ENCODE measurements at regions not wholly inside any gene's neighbourhood (a gene's known extent, or its start where the extent isn't known, plus 50 kb on each side); places are given as distances from the start of the nearest gene placed in this dataset.

- H3K4me3 ChIP-seq (replicated peaks; ENCODE audit: low read depth, low read length), result no peak overlapping the region
- DNase-seq (ENCODE audit: extremely low read depth, insufficient read length), result no peak
- no peaks in the 10 kb centered on the region; the same call in none of the 2 replicates for H3K27me3 ChIP-seq (replicated peaks; ENCODE audit: control insufficient read depth, insufficient read depth, low read length)
- no peaks in the 10 kb centered on the region for H3K36me3 ChIP-seq (ENCODE audit: control insufficient read depth, insufficient read depth, low read length)
- TF ChIP-seq, protein P1, sequence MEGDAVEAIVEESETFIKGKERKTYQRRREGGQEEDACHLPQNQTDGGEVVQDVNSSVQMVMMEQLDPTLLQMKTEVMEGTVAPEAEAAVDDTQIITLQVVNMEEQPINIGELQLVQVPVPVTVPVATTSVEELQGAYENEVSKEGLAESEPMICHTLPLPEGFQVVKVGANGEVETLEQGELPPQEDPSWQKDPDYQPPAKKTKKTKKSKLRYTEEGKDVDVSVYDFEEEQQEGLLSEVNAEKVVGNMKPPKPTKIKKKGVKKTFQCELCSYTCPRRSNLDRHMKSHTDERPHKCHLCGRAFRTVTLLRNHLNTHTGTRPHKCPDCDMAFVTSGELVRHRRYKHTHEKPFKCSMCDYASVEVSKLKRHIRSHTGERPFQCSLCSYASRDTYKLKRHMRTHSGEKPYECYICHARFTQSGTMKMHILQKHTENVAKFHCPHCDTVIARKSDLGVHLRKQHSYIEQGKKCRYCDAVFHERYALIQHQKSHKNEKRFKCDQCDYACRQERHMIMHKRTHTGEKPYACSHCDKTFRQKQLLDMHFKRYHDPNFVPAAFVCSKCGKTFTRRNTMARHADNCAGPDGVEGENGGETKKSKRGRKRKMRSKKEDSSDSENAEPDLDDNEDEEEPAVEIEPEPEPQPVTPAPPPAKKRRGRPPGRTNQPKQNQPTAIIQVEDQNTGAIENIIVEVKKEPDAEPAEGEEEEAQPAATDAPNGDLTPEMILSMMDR (IDR thresholded peaks at IDR 0.05; ENCODE audit: insufficient read depth, low read length, poor library complexity, severe bottlenecking), result no peak
Measured at GRCh38 chr5:171521219-171521633, 101.8 kb downstream of the FGF18 start.

DNA sequence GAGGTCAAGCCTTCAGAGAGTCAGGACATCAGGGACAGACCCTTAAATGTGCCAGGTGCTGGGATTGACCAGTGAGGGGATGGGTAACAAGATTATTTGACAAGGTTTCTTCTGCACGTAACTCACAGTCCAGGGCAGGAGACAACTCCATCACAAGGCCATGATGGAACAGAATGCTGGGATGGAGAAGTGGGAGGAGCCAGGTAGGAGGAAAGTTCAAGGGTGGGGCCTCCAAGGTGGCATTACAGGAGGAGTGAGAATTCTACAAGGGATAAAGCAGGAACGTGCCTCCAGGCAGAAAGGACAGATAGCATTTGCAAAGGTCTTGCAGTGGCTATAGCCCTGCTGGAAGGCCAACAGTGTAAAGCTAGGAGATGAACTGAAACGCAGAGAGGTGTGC lies 102.2 kb downstream of the FGF18 start:
- no peak overlapping the region for H3K4me3 ChIP-seq (replicated peaks; ENCODE audit: low read depth, low read length)
- TF ChIP-seq, protein P1 (IDR thresholded peaks at IDR 0.05; ENCODE audit: insufficient read depth, low read length, poor library complexity, severe bottlenecking), result no peak
- no peak for DNase-seq (ENCODE audit: extremely low read depth, insufficient read length)
- no peaks in the 10 kb centered on the region for H3K36me3 ChIP-seq (ENCODE audit: control insufficient read depth, insufficient read depth, low read length)
- no peaks in the 10 kb centered on the region; the same call in none of the 2 replicates for H3K27me3 ChIP-seq (replicated peaks; ENCODE audit: control insufficient read depth, insufficient read depth, low read length)

GRCh38 chr5:171523781-171524180 lies 104.3 kb downstream of the FGF18 start:
- Histone ChIP-seq H3K36me3 (ENCODE audit: control insufficient read depth, insufficient read depth, low read length) (no peaks in the 10 kb centered on the region), H3K27me3 (replicated peaks; ENCODE audit: control insufficient read depth, insufficient read depth, low read length) (no peaks in the 10 kb centered on the region; the same call in none of the 2 replicates), H3K4me3 (replicated peaks; ENCODE audit: low read depth, low read length) (no peak overlapping the region)
- no peak for DNase-seq (ENCODE audit: extremely low read depth, insufficient read length)
- TF ChIP-seq, protein P1 (IDR thresholded peaks at IDR 0.05; ENCODE audit: insufficient read depth, low read length, poor library complexity, severe bottlenecking), result no peak

GRCh38 chr5:171524466-171524865 lies 105.0 kb downstream of the FGF18 start:
- DNase-seq (ENCODE audit: extremely low read depth, insufficient read length), result no peak
- H3K36me3 ChIP-seq (ENCODE audit: control insufficient read depth, insufficient read depth, low read length), result no peaks in the 10 kb centered on the region
- H3K27me3 ChIP-seq (replicated peaks; ENCODE audit: control insufficient read depth, insufficient read depth, low read length), result no peaks in the 10 kb centered on the region; the same call in none of the 2 replicates
- TF ChIP-seq, protein P1 (IDR thresholded peaks at IDR 0.05; ENCODE audit: insufficient read depth, low read length, poor library complexity, severe bottlenecking), result no peak
- no peak overlapping the region for H3K4me3 ChIP-seq (replicated peaks; ENCODE audit: low read depth, low read length)

DNA sequence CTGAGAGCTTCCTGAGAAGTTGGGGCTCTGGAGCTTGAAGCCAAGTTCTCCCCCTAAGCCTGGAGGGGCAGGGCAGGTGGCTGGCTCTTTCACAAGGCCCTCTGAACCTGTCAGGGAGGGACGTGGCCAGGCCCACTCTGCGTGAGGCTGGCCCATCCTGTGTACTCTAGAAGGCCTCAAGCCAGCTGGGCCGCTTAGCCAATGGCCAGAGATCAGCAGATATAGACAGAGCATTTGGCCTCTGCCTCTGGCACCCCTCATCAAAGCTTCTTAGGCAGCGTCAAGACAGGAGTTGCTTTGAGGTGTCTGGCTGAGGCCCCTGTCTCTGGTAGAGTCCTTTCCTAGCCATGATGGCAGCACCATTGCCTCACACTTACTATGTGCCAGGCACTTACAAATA lies 105.6 kb downstream of the FGF18 start:
- TF ChIP-seq, protein P1 (IDR thresholded peaks at IDR 0.05; ENCODE audit: insufficient read depth, low read length, poor library complexity, severe bottlenecking), result no peak
- Histone ChIP-seq H3K27me3 (replicated peaks; ENCODE audit: control insufficient read depth, insufficient read depth, low read length) (no peaks in the 10 kb centered on the region; the same call in none of the 2 replicates), H3K4me3 (replicated peaks; ENCODE audit: low read depth, low read length) (no peak overlapping the region), H3K36me3 (ENCODE audit: control insufficient read depth, insufficient read depth, low read length) (no peaks in the 10 kb centered on the region)
- no peak for DNase-seq (ENCODE audit: extremely low read depth, insufficient read length)

DNA sequence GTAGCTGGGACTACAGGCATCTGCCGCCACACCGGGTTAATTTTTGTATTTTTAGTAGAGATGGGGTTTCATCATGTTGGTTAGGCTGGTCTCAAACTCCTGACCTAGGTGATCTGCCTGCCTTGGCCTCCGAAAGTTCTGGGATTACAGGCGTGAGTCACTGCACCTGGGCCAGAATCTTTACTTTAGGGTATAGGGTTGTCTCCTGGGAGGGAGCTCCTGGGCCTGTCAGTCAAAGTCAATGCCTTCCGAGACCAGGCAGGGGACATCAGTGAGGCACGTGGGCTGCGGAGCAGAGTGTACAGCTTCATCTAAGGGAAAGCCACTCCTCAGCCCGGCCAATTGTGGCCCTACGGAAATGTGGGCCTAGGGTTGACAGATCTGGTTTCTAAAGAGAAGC lies 108.6 kb downstream of the FGF18 start:
- TF ChIP-seq, protein P1 (IDR thresholded peaks at IDR 0.05; ENCODE audit: insufficient read depth, low read length, poor library complexity, severe bottlenecking), result no peak
- no peak for DNase-seq (ENCODE audit: extremely low read depth, insufficient read length)
- Histone ChIP-seq H3K4me3 (replicated peaks; ENCODE audit: low read depth, low read length) (no peak overlapping the region), H3K36me3 (ENCODE audit: control insufficient read depth, insufficient read depth, low read length) (no peaks in the 10 kb centered on the region), H3K27me3 (replicated peaks; ENCODE audit: control insufficient read depth, insufficient read depth, low read length) (no peaks in the 10 kb centered on the region; the same call in none of the 2 replicates)

Data from GM06990 (cell line).